GM12872 (cell line): ENCODE measurements at regions not wholly inside any gene's neighbourhood (a gene's known extent, or its start where the extent isn't known, plus 50 kb on each side); places are given as distances from the start of the nearest gene placed in this dataset.

Source experiments
- TF ChIP-seq, protein P1 (sequence below): IDR thresholded peaks from 3 replicates; pipeline ENCODE4 v1.5.1; 2011; ENCODE audit warnings: low read depth, mild to moderate bottlenecking, low read length, moderate library complexity; ENCODE audit not compliant: insufficient read depth

- TF ChIP-seq, protein P1, sequence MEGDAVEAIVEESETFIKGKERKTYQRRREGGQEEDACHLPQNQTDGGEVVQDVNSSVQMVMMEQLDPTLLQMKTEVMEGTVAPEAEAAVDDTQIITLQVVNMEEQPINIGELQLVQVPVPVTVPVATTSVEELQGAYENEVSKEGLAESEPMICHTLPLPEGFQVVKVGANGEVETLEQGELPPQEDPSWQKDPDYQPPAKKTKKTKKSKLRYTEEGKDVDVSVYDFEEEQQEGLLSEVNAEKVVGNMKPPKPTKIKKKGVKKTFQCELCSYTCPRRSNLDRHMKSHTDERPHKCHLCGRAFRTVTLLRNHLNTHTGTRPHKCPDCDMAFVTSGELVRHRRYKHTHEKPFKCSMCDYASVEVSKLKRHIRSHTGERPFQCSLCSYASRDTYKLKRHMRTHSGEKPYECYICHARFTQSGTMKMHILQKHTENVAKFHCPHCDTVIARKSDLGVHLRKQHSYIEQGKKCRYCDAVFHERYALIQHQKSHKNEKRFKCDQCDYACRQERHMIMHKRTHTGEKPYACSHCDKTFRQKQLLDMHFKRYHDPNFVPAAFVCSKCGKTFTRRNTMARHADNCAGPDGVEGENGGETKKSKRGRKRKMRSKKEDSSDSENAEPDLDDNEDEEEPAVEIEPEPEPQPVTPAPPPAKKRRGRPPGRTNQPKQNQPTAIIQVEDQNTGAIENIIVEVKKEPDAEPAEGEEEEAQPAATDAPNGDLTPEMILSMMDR = no peak
Observed at GRCh38 chr2:175684466-175684865, 317.6 kb downstream of the LNPK start.

- TF ChIP-seq, protein P1 = no peak
Observed at GRCh38 chr2:175679728-175680127, 322.3 kb downstream of the LNPK start.

DNA sequence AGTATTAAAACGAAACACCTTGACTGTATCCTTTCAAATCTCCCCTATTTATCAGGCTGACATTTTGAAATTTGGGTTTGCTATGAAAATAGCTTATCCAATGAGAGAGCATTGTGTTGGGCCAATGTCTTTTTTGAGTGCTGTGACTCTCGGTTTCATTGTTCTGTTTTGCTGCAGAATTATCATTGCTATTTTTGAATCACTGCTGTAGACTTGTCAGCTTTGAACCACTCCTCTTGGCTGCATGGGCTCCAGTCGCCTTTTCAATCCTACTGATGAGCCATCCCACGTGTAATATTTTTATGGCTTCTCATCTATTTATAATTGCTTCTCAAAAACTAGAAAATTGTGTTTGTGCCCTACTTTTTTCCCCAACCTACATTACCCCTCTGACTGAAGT is 322.8 kb downstream of the LNPK start:
- TF ChIP-seq, protein P1 = no peak

DNA sequence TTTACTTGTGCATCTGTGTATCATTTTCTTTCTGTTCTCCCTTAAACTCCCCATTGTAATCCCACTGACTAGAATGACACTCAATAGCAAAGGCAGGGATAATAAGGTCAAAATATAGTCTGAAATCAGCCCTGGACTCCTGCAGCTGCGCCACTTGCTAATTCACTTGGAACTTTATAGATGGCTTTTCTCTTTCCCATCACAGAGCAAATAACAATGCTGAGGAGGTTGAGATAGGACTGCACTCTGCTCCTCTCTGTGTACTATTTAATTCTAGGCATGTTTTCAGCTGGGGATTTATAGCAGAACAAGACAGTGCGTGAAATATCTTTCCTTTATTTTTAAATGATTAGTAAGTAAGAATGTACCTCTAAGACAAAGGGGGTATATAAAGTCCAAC is 324.2 kb downstream of the LNPK start:
- TF ChIP-seq, protein P1 = no peak

DNA sequence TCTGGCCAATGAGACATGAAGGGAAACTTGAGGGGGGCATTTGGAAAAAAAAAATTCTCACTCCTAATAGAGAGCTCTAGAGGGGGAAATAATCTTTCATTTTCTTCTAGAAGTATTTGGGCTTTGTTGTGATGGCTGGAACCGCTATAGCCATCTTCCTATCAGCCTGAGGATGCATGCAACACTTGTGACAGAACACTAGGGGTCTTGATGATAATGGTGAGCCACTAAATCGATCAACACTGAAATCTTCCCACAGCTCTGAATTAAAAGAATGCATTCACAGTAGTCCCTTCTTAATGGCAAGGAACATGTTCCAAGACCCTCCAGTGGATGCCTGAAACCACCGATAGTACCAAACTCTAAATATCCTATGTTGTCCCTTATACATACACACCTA is 325.3 kb downstream of the LNPK start:
- TF ChIP-seq, protein P1 = no peak

- TF ChIP-seq, protein P1 = no peak
Observed at GRCh38 chr2:175662335-175662734, 339.7 kb downstream of the LNPK start.

DNA sequence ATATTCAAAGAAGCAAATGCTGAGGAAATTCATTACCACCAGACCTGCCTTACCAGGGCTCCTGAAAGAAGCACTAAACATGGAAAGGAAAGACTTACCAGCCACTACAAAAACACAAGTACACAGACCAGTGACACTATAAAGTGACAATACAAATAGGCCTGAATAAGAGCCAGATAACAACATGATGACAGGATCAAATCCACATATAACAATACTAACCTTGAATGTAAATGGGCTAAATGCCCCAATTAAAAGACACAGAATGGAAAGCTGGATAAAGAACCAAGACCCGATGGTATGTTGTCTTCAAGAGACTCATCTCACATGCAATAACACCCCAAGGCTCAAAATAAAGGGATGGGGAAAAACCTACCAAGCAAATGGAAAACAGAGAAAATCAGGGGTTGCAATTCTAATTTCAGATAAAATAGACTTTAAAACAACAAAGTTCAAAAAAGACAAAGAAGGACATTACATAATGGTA is 353.4 kb downstream of the LNPK start:
- TF ChIP-seq, protein P1 = no peak
